Hematopoietic multipotent progenitor cell (in vitro differentiated cells): ENCODE measurements at regions not wholly inside any gene's neighbourhood (a gene's known extent, or its start where the extent isn't known, plus 50 kb on each side); places are given as distances from the start of the nearest gene placed in this dataset.
"Not testable (repeated sequence)": the region's sequence is repeated elsewhere in the genome, so short reads cannot be mapped to it uniquely, and the experiment has no call there.

Experiments used
- DNase-seq, 3 donors: peaks; one replicate each; pipeline ENCODE4 v3.0.0-alpha.2; 2011 to 2015; ENCODE audit warnings: low read depth in 2 of 3, low spot score in 2 of 3

GRCh38 chr16:11414815-11415775 is 69.8 kb downstream of the RMI2 start:
- no peak for DNase-seq

- DNase-seq = no peak
Measured at GRCh38 chr16:11416228-11417001, 71.2 kb downstream of the RMI2 start.

GRCh38 chr16:11417487-11417886 is 72.2 kb downstream of the RMI2 start:
- no peak for DNase-seq

GRCh38 chr16:11418506-11418905 is 73.2 kb downstream of the RMI2 start:
- no peak for DNase-seq

- DNase-seq = not testable (repeated sequence)
Measured at GRCh38 chr16:11420067-11420466, 74.8 kb downstream of the RMI2 start.

- DNase-seq = no peak
Measured at GRCh38 chr16:11420895-11421294, 75.6 kb downstream of the RMI2 start.

GRCh38 chr16:11422381-11423314 is 77.4 kb downstream of the RMI2 start:
- DNase-seq = no peak

GRCh38 chr16:11423315-11424117 is 78.3 kb downstream of the RMI2 start:
- DNase-seq = peak in 2 of 3 donors; percentile 57 to 75

- DNase-seq = no peak
Measured at GRCh38 chr16:11424118-11424460, 78.8 kb downstream of the RMI2 start.

- DNase-seq = no peak
Measured at GRCh38 chr16:11425140-11425539, 79.9 kb downstream of the RMI2 start.

GRCh38 chr16:11428623-11428953 is 83.3 kb downstream of the RMI2 start:
- no peak for DNase-seq

GRCh38 chr16:11429123-11429522 is 83.9 kb downstream of the RMI2 start:
- DNase-seq = no peak

- no peak for DNase-seq
Measured at GRCh38 chr16:11429823-11430222, 84.6 kb downstream of the RMI2 start.

GRCh38 chr16:11430601-11431317 is 85.5 kb downstream of the RMI2 start:
- no peak for DNase-seq

GRCh38 chr16:11431915-11432465 is 86.7 kb downstream of the RMI2 start:
- no peak for DNase-seq

- no peak for DNase-seq
Measured at GRCh38 chr16:11432856-11433395, 87.7 kb downstream of the RMI2 start.

- no peak for DNase-seq
Measured at GRCh38 chr16:11435576-11435975, 90.3 kb downstream of the RMI2 start.

GRCh38 chr16:11437069-11437468 is 91.8 kb downstream of the RMI2 start:
- DNase-seq = no peak
